NCI-H226 (cell line): ENCODE measurements at regions not wholly inside any gene's neighbourhood (a gene's known extent, or its start where the extent isn't known, plus 50 kb on each side); places are given as distances from the start of the nearest gene placed in this dataset.

Source experiments
- DNase-seq: peaks from one replicate; pipeline ENCODE4 v3.0.0-alpha.2; 2015

- no peak for DNase-seq
Observed at GRCh38 chr3:55413236-55413635, 73.9 kb downstream of the WNT5A start.

GRCh38 chr3:55412545-55412944 lies 74.6 kb downstream of the WNT5A start:
- DNase-seq: no peak

DNA sequence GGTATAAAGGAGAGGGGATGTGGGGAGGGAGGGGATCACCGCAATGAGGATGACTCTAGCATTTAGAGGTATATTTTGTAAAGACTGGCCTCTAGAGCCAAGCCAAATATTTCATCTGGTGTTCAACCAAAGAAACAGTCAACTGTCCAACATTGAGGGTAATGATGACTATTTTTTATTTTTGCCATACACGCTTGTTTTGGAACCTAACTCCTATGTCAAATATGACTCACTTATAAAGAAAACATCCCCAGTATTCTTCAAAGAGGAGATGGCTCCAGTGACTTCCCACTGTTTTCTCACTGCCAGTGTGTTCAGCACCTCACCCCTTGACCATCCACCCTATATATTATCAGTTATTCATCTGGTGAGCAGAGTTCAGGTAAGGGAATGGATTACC lies 77.3 kb downstream of the WNT5A start:
- DNase-seq: no peak

DNA sequence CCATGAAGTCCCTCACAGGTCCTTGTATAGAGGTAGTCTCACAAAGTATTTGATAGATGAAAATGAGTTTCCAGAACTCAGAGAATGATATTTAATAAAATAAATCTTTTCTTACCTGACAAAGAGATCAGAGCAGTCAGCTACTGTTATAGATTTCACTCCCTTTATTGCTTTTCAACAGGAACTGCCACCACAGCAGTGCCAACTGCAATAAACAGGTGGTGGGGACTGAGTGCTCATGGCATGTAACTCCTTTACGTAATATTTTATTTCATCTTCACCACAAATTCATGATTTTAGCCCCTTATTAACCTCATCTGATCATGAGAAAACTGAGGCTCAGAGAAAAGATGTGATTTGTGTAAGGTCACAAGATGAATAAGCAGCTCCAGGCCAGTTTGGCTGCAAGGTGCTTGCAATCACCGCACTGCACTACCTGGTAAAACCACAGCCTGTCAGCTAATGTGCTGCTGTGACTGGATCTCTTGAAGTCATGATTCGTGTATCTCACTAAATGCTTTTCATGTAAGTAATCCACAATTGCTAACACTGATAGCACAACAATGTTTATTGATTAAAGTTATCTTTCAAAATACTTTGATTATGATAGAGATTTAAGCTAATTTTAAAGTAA lies 78.8 kb downstream of the WNT5A start:
- no peak for DNase-seq

DNA sequence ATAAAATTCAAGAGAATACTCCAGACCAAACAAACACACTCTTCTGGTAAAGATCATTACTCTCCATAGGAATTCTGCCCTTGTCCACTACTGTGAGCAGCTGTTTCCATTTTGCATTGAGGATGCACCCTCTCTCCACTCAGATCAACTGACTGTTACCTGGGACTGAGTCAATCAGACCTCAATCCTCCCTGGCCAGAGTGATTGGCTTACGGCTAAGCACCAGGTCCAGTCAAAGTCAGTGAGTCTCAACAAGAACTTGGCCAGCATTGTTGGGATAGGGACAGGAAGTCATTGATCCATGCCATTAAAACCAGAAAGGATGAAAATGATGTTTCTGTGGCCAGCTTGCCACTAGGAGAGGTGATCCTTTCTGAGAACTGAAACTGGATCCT lies 79.7 kb downstream of the WNT5A start:
- DNase-seq: no peak

DNA sequence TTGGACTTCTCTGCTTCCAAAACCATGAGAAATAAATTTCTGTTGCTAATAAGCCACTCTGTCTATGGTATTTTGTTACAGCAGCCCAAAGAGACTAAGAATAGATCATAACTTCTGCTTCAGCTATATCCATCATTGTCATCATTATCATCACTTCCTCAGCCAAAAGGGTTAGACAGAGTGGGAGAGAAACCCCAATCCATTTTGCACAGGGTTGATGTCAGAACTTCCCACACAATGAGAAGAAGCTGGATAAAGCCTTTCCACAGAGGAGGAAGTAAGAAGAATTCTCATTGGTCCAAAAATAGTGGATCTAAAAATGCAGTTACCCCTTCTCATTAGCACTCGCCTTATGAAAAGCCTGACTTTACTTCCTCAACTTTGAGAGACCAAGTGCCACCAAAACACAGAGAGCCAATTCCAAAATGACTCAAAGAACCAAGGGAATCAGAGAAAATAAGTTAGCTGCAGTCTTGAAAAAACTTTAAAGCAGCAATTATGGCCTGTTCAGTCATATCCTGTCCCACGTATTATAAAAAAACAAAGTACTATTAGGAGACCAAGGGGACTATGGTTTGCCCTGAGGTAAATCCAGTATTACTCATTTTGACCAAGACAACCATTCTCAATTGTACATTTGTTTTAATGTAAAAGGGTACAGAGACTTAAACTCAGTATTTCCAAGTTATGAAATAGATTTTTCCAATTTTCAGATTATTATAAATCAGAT lies 80.2 kb downstream of the WNT5A start:
- peak; percentile 28 for DNase-seq

- no peak for DNase-seq
Observed at GRCh38 chr3:55405436-55405835, 81.7 kb downstream of the WNT5A start.

DNA sequence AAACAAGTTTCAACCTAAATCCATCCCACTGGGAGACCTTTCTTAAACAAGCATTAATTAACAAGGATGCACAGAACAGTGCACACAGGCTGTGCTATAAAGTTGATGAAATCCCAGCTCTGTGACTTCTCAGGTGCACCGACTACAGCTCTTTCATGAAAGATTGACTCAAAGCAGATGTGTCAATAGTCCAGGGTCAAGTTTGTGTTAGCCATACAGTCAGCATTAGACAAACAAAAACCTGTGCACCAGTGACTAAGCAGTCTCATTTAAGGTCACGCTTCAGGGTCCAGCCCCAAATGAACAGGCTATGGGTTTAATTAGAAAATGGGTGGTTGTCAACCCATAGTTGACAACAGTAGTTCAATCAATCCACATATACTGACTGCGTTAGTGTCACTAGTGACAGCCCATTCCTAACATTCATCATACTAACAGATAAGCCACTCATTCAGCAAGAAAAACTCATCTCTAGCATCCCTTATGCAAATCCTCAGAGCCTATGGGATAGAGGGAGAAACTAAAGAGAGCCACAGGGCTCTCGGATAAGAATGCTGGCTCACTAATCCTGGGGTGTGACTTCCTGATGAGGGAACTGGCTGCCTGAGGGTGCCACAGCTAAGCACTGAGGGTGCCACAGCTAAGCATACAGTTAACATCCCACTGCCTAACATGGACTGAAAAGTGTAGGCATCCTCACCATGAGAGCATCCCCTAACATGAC lies 84.1 kb downstream of the WNT5A start:
- no peak for DNase-seq

DNA sequence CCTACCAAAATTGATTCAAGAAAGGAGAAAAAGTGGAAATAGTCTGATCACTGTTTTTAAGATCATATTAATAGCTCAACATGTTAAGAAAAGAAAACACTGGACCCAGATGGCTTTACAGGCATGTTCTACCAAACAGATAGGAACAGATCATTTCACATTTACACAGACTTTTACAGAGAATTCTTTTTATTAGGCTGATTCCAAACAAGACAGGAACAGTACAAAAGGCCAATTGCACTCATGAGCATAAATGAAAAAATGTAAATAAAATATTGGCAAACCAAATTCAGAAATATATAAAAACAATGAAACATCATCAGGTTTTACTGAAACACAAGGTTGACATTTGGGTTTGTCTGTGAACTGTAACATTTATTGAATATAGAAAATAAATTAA lies 106.5 kb downstream of the WNT5A start:
- DNase-seq: no peak

- no peak for DNase-seq
Observed at GRCh38 chr3:55376753-55377347, 110.3 kb downstream of the WNT5A start.

DNA sequence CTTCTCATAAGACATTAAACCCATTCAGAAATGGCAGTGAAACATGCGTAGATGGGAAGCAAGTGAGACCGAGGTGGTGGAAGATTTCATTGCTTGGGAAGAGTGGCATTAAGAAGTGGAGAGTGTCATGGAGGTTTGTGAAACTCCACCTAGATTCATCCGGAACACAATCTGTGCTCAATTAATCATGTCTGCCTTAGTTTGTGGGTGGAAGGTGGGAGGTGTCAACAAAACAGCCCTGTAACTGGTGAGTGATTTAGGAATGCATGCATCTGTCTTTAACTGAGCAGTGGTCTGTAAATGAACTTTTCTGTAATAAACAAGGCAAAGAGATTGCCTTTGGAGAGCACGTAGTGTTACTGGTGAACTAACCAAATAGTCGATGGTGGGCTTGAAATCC lies 113.7 kb downstream of the WNT5A start:
- no peak for DNase-seq

DNA sequence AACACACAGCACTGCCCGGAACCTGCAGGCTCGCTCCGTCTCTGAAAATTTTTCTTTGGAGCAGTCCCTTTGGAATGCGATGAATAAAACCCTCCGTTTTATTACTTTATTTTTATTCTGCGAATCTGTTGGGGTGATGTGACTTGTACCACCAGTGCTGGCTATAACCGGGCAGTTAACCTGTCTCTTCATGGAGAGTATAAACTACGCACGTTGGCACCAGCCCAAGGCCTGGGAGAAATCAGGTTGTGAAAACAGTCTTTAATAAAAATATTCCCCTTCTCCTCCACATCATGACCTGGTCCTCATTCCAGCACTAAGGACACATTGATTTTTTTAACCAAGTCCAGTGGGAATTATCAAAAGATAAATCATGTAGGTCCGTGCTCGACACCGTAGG lies 116.8 kb downstream of the WNT5A start:
- DNase-seq: no peak

DNA sequence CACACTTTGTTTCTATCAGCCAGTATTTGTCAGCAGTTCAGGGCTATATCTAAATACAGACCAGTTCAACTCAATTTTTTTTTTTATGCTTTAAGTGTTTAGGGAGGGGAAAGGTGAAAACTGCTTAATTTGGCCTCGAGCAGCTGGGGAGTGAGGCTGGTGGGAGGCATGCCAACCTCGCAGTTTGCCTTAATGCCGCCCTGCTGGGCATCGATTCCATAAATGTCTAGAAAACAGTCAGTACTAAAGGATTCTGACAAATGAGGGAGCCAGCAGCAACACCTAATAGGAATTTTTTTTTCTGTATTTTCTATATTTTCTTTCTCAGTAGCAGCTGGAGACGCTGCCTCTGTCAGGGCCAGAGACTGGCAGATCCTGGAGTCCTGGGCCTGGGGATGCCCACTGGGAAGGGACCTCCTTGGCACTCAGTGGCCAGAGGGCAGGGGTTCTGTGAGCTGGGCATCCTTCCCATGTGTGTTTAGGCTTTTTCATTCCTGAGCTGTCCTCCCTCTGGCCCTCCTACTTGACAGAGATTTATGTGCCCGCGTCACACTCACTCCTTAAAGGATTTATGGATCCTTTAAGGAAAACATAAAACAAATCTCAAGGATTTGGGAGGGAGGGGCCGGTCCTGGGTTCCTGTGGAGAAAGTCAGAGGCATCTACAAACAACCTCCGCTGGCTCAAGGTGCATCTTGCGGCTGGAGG lies 117.8 kb downstream of the WNT5A start:
- DNase-seq: no peak

DNA sequence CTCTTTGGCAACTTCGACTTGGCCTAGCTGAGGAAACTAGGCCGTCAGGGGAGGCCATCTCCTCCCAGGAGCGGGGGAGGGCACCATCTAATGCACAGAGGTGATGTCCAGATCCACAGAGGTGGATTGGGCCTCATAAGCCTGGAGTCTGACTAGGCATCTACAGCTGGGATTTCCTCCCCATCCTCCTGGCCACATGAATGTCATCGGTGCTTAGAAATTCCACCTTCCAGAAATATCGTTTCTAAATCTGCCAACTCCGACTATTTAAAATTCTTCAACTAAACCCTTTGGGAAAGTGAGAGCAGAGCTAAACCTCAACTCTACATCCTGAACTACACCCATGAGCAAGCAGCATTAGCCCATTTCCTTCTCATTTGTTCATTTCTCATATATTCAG lies 118.7 kb downstream of the WNT5A start:
- DNase-seq: no peak

DNA sequence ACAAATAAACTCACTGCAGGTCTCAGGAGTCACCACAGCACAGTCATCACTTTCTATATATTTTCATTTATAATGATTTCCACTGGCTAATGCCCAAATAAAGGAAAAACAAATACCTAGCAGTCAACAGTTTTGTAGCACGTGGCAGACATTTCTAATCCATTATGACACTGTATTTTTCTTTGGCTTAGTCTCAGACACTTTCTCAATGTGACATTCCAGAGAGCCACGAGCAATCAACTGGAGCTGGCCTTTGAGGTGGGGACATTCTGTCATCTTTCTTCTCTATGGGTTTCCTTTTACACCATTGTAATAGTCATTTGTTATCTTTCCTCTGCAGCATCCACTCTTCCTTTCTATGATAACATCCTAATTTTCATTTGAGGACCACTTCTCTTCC lies 119.7 kb downstream of the WNT5A start:
- DNase-seq: no peak

DNA sequence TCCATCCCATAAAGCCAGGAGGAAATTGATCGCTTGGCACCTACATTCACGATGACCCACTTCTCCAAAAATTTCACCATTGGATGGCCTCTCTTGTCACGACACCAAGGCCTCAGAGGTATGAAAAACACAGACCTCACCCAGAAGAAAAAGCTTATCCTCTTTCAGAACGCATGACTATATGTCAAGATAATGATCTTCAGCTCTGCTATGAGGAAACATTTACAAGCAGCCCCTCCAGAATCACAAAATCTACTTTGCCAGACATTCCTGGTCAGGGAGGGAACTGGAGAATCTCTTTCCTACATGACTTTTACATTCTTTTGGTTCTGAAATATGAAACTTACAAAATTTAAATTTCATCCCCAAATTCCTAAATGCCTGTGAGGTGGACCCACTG lies 122.7 kb downstream of the WNT5A start:
- DNase-seq: no peak

- peak; percentile 33 for DNase-seq
Observed at GRCh38 chr3:55362210-55362960, 124.7 kb downstream of the WNT5A start.

DNA sequence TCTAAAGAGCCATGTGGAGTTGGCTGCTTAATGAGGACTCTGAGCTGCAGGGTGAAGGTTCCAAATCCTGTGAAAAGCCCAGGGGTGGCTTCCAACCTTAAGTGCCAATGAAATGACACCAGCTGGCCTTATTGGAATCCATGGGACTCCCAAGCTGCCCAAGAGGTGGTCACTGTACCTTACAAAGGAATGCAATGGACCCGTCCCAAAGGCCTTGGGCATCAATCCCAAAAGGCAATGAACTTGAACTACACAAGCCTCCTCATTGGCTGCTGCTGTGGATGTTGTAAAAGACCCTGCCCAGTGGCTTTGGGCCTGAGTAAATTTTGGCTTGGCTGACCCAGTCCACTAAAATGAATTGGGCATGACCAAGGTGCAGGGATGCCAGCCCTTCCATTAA lies 129.3 kb downstream of the WNT5A start:
- DNase-seq: no peak

DNA sequence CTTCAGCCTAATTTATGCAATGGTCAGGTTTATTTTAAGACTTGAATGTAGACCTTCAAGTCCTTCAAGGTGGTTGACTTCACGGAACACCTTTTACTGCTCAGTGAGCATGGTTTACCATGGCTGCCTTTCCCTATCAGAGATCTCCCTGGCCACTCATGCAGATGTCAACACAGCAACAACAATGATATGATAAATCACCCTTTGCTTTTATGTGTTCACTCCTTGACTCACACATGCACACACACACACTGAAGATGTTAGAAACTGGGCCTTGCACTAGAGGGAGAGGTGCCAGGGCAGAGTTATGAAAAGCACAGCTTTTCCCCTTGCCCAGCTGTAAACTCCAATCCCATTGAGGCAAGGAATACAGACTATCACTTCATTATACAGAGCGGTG lies 134.4 kb downstream of the WNT5A start:
- no peak for DNase-seq

DNA sequence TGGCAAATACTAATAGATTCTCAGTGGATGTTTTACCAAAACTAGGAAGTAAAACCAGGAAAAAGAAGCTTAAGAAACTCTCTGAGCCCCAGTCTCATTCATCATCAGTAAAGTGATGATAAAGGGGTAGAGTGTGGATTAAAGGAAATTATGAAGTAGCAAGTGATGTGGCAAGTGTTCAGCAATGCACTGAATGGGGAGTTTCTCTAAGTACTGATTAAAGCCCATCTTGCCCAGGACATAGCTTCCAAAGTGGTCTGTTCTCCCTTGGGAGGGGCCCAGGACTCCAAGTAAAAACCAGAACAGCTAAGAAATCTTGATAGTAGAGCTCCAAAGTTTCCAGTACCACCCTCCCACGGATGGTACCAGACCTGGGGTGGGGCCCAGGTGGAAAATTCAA lies 137.3 kb downstream of the WNT5A start:
- peak; percentile 36 for DNase-seq

DNA sequence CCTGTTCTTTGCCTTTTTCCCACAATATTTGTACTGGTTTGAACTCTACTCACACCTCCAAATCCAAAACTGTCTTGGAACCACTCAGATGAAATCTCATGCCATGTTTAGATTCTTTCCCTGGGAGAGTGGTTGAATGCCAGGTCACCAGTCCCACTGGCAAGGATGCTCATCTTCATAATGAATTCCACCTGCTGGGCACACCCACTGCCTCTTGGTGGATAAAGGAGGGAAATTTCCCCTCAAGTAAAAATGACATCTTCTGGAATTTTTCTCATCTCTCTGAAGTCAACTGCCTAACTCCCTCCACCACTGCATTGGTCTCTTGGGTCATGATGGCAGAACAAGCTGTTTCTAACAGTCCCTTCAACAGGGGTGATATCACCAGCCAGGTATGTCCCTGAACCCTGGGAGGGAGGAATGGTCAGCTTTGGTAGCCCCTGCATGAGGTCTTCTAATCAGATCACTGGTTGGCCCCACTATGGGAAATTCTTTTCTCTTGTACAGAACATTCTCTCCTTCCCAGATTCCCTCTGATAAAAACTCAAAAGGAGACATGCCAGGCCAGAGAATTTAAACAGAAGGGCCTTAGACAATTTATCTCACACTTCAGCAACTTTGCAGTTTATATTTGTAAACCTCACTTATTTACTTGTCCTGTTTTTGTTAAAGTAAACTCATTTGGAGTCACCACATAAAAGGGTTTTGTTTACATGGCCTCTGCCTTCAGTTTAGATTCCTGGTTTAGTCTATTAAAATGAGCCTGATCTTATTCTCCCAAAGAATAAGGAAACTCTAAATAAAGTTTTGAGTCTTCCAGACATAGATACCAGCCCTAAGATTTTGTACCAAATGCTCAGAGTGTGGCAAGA lies 143.4 kb downstream of the WNT5A start:
- no peak for DNase-seq
